GM06990 (cell line): ENCODE measurements at regions not wholly inside any gene's neighbourhood (a gene's known extent, or its start where the extent isn't known, plus 50 kb on each side); places are given as distances from the start of the nearest gene placed in this dataset.

Experiments used
- DNase-seq: peaks from one replicate; pipeline ENCODE4 v3.0.0-alpha.2; 2011; ENCODE audit not compliant: insufficient read length; ENCODE audit errors: extremely low read depth
- H3K27me3 ChIP-seq: replicated peaks from 2 replicates; pipeline ENCODE4 v1.6.0; 2011; ENCODE audit warnings: low read length; ENCODE audit not compliant: control insufficient read depth, insufficient read depth
- H3K36me3 ChIP-seq: 2 replicates; pipeline ENCODE4 v1.5.1; 2011; ENCODE audit warnings: low read length; ENCODE audit not compliant: control insufficient read depth, insufficient read depth
- H3K4me3 ChIP-seq: replicated peaks from 2 replicates; pipeline ENCODE4 v1.5.1; 2011; ENCODE audit warnings: low read depth, mild to moderate bottlenecking, control low read depth, low read length
- CTCF ChIP-seq: IDR thresholded peaks from 2 replicates; pipeline ENCODE4 v1.5.1; 2011; ENCODE audit warnings: low read length, control low read depth, mild to moderate bottlenecking, inconsistent platforms; ENCODE audit not compliant: insufficient read depth, poor library complexity, severe bottlenecking

GRCh38 chr18:25647404-25647803 is 295.4 kb upstream of the ZNF521 start:
- TF ChIP-seq CTCF: no peak
- Histone ChIP-seq H3K4me3 (no peak overlapping the region), H3K27me3 (no peaks in the 10 kb centered on the region; the same call in 1 of the 2 replicates), H3K36me3 (no peaks in the 10 kb centered on the region)
- no peak for DNase-seq

GRCh38 chr18:25646971-25647370 is 295.0 kb upstream of the ZNF521 start:
- TF ChIP-seq CTCF: no peak
- Histone ChIP-seq H3K27me3 (no peaks in the 10 kb centered on the region; the same call in 1 of the 2 replicates), H3K4me3 (no peak overlapping the region), H3K36me3 (no peaks in the 10 kb centered on the region)
- DNase-seq: no peak

- H3K36me3 ChIP-seq: no peaks in the 10 kb centered on the region
- no peak overlapping the region for H3K4me3 ChIP-seq
- no peak for TF ChIP-seq CTCF
- no peaks in the 10 kb centered on the region for H3K27me3 ChIP-seq
- DNase-seq: no peak
Observed at GRCh38 chr18:25639596-25639995, 287.6 kb upstream of the ZNF521 start.

GRCh38 chr18:25633563-25633962 is 281.6 kb upstream of the ZNF521 start:
- no peak for TF ChIP-seq CTCF
- Histone ChIP-seq H3K36me3 (no peaks in the 10 kb centered on the region), H3K4me3 (no peak overlapping the region), H3K27me3 (no peaks in the 10 kb centered on the region)
- DNase-seq: no peak

- no peak overlapping the region for H3K4me3 ChIP-seq
- no peak for DNase-seq
- H3K36me3 ChIP-seq: no peaks in the 10 kb centered on the region
- no peaks in the 10 kb centered on the region for H3K27me3 ChIP-seq
- TF ChIP-seq CTCF: no peak
Observed at GRCh38 chr18:25630682-25631081, 278.7 kb upstream of the ZNF521 start.

- no peak for TF ChIP-seq CTCF
- DNase-seq: no peak
- no peaks in the 10 kb centered on the region for H3K27me3 ChIP-seq
- no peaks in the 10 kb centered on the region for H3K36me3 ChIP-seq
- no peak overlapping the region for H3K4me3 ChIP-seq
Observed at GRCh38 chr18:25621682-25622081, 269.7 kb upstream of the ZNF521 start.
